ENCODE measurements at regions not wholly inside any gene's neighbourhood (a gene's known extent, or its start where the extent isn't known, plus 50 kb on each side); places are given as distances from the start of the nearest gene placed in this dataset.

DNA sequence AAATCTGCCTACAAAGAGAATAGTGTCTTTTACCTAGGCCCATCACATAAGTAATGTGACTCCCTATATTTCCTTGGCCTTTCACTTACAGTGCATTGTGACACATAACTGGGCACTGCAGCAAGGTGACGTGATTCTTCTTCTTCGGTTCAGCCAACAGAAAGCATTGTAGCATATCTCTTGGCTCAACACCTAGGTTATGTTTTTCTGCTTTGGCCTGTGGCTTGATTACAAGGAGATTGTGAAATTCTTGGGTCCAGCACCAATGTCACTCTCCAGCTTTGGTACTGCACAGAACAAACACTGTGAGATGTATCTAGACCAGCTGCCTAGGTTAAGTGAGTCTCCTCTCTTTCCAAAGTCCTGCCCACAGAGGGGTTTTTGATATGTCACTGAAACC, 995.1 kb upstream of the TSPY4 start:
- no peak for TF ChIP-seq CTCF (IDR thresholded peaks at IDR 0.05)
- no peak for TF ChIP-seq POLR2A (IDR thresholded peaks at IDR 0.05)

Measured in body of pancreas (tissue), 4 donors.